HUDEP-2 (cell line): ENCODE measurements at regions not wholly inside any gene's neighbourhood (a gene's known extent, or its start where the extent isn't known, plus 50 kb on each side); places are given as distances from the start of the nearest gene placed in this dataset.

ENCODE experiments used
- DNase-seq, 76 experiments: peaks; one replicate each; lab custom pipeline; 2025; ENCODE audit not compliant: unreplicated experiment in 76 of 76; lab: John Stamatoyannopoulos, UW

GRCh38 chr16:76222087-76222486, 55.1 kb upstream of the CNTNAP4 start:
- no peak for DNase-seq

GRCh38 chr16:76222853-76223252, 54.3 kb upstream of the CNTNAP4 start:
- no peak for DNase-seq

GRCh38 chr16:76226011-76226410, 51.2 kb upstream of the CNTNAP4 start:
- no peak for DNase-seq

GRCh38 chr16:76226481-76226880, 50.7 kb upstream of the CNTNAP4 start:
- DNase-seq: no peak
